A204.1 (cell line): ENCODE measurements at regions not wholly inside any gene's neighbourhood (a gene's known extent, or its start where the extent isn't known, plus 50 kb on each side); places are given as distances from the start of the nearest gene placed in this dataset.

ENCODE experiments used
- FAIRE-seq: peaks from 2 replicates; lab custom pipeline; 2012; peaks lifted over from hg19 to GRCh38; lab: Jason Lieb, UNC

DNA sequence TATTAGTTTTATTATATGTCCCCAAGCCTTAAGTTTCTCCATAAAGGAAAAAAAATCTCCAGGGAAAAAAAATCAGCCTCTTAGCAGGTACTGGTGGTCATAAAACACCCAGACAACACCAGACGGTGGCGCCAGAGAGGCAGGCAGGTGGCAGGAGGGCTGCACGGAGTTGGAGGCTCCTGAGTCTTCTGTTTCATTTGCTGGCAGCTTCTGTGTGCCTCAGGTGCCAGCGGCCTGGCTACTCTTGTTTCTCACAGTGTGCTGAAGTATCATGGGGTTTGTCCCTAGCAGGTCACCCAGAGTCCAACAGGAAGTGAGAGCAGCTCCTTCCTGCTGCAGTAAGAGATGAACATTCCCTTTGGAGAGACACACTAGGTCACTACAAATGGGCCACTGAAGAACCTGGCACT, 123.3 kb upstream of the GADD45A start:
- no peak for FAIRE-seq

DNA sequence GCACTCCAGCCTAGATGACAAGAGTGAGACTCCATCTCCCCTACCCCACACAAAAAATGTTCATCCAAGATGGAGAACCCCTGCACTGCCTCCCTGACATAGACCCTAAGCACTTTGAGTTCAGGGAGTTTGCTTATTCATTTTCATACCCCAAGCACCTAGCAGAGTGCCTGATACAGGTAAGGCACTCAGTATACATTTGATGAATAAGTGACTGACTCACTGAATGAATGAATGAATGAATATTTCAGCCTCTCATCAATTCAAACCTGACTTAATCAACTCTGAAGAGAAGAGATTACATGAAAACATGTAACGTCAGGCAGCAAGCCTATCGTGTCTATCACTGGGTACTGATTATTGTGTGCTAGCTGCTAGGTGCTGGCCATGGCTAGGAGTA, 121.3 kb upstream of the GADD45A start:
- no peak for FAIRE-seq

DNA sequence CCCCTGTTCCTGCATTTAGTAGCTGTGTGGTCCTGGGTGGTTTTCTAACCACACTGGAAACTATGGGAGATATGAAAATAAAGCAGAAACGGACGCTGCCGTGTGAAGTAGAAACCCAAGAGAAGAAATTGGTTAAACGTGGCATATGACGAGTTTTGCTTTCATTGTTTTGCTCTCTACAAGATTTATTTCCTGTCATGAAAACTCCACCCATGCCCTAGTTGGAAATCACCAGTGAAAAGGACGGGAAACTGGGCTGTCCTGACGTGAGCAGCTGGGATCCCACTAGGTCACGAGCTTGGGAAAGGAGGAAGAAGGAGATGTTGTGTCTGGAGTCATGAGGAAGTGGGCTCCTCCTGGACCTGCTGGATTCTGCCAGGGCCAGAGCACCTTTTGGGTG, 120.8 kb upstream of the GADD45A start:
- no peak for FAIRE-seq

DNA sequence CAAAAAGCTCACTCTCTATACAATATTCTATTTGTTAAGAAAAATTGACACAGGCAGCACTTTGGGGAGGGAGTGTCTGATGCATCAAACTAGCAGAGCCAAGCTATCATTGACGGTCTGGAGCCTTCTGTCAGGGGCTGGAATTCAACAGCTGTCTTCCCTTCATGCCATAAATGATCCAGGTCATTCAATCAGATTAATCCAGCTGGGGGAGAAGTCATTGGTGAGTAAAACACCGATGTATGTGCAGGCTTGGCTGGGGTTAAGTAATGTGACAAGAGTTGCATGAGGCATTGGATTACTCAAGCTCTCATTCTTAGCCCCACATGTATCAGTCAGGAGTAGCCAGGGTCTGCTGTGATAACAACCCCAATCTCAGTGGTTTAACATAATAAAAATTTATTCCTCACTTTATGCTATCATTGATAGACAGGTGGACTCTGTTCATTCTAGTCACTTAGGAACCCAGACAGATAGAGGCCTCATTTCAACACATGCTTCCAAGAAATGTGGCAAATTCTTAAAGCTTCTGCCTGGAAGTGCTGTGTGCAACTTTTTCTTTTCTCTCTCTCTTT, 118.1 kb upstream of the GADD45A start:
- FAIRE-seq: no peak

DNA sequence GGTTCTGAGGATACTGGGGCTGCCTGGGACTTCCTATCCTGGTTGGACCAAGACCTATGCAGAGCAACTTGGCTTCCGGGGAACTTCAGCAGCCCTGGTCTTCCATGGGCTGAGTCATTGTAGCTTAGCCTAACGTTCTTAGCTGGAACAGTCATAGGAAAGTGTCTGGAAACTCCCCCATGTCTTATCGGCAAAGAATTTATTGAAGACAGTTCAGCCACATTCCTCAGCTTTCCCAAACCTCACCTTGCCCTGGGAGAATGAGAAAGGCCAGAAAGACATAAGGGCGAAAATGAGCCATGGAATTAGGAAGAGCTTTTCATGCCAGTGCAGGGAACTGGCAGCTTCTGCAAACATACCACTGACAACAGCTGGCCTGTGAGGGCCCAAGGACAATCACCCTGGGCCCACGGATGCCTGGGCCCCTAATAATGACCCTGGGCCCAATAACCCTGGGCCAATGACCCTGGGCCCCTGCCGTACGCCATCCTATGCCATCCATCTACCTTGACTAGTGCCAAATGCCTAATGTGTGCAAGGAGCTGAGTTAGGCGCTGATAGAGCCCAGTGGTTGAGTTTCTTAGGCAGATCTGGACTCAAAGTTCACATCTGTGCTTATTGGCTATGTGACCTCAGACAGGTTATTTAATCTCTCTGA, 114.4 kb upstream of the GADD45A start:
- no peak for FAIRE-seq

DNA sequence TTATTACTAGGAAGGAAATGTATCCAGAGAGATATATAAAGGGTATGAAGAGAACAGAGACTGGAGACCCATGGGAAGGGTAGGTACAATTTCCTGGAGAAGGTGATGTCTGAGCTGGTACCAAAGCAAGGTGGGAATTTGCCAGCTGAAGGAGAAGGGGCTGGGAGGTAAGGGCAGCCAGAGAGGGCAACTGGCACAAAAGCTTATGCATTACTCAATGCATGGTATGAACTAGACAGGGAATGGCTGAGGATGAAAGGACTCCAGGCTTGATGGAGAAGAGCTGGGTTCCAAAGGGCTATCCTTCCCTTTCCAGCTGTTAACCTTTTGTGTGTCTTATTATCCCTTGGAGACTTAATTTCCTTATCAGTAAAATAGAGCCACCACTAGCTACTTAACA, 113.6 kb upstream of the GADD45A start:
- no peak for FAIRE-seq

DNA sequence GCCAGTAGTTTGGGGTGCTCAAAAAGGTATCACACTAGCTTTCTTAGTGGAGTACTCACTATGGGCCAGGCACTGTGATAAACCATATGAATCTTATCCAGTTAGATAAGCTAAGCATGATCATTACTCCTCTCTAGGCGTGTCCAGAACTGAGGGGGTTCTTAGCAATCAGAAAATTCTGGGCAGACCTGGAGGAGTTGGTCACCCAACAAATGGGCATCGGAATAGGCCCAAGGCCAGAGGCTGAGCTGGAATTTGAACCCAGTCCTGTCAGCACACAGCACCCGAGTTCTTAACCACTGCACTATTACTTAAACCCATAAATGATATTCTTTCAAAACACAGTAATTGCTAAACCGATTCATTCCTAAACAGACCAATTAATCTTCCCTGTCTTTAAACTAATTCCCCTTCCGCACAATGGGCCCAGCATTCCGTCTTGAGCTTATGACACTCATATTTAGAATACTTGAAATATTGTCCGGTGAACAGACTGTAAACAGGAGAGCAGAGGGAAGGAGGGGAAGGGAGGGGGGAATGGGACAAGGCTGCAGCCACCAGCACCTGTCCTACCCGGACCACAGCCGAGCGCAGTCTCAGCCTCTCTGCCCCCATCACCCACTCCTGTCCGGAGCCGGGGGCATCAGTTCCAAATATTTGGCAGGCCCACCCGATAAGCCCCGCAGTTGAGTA, 113.0 kb upstream of the GADD45A start:
- no peak for FAIRE-seq

DNA sequence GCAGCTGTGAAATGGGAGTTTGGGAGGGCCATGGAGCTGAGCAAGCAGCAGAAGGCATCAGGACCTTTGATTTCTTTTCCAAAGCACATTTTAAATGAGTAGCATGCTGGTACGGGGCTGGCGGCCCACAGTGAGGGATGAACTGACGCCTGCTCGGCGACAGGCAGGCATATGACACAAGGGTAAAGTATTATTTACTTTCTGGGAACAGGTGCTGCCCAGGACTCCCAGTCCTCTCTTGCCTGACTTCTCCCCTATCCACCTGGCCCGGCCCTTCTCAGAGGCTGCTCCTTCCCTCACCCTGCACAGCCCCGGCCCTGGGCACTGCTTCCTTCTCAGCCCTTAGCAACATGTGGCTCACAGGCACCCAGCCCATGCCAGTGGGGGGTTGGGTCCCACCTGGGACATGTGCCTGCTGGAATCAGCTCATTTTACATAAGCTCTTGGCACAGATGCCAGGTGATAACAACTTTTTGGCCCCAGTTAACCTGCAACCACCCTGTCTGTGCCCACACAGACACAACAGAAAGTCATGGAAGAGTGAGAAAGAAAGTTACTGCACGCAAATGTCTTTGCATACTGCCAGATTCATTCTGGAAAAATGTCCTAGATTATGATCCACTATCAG, 112.3 kb upstream of the GADD45A start:
- FAIRE-seq: no peak

DNA sequence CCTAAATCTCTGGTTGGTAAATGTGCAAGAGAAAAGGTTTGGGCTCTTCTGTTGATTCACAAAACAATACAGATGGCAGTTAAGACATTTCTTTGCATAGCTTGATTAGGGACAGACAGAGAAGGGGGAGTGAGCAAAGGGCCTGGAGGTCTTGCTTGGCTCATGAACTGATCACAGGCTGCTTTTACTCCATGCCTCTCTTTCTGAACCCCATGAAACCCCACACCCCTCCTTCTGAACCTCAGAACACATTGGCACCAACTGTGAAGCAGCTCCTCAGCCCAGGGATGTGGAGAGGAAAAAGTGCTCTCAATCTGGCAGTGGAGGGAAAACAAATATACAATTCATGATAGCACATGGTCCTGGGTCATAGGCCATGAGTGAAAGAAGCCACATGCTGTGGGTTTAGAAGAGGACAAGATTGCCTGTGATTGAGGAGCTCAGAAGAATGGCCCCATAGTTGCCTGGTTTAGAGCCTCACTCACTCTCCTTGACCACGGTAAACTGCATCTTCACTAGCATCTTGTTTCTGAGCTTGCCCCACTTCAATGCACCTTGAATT, 111.6 kb upstream of the GADD45A start:
- no peak for FAIRE-seq

DNA sequence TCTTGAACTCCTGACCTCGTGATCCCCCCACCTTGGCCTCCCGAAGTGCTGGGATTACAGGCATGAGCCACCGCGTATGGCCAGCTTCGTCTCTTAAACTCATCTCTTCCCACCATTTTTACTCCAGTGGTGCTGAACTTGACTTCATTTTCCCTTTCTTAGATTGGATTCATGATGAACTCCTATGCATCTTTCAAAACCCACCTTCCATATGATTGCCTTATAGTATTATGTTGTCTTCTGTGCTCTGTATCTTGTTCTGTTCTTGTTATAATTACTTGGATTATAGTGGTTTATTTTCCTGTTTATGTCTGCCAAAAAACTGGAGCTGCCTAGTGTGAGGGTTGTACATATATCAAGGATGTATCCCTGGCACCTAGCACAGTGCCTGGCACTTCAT, 110.8 kb upstream of the GADD45A start:
- no peak for FAIRE-seq

DNA sequence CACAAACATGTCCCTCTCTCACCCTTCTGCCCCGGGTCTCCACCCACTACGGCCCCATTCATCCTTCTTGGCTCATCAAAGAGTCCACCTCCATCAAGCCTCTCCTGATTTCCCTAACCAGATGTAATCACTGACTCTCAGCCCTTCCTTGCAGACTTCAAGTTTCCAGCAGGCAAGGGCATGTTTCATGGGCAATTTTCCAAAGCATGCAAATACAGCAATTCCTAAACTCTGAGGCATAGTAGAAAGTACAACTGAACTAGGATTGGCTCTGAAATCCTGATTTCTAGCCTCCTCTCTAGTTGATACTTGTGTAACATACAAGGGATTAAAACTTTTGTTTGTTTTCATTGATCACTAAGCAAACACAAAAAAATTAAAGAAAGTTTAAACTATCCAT, 109.1 kb upstream of the GADD45A start:
- FAIRE-seq: no peak

DNA sequence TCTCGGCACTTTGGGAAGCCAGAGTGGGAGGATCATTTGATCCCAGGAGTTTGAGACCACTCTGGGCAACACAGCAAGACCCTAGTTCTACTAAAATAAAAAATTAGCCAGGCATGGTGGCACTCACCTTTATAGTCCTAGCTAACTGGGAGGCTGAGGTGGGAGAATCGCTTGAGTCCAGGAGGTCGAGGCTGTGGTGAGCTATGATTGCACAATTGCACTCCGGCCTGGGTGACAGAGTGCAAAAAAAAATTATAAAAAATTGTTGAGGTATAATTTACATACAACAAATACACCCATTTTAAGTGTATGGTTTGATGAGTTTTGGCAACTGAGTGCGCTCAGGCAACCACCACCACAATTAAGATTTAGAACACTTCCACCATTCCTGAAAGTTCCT, 108.5 kb upstream of the GADD45A start:
- FAIRE-seq: no peak

DNA sequence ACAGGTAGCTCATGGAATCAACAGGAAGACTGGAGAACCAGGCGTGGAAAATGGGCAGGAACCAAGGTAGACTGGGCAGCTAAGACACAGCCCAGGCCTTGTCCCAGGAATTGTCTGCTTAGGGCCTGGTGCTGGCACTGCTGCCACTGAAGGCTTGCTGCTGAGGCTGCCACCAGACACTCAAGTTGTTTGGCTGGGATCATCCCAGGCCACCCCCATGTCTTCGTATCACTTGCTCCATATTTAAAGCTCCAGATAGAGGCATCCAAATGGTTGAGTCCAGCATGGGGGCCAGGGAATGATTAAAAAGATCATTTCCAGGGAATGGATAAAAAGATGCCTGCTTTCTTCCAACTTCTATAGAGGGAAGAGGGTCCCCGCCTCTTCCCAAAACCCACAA, 107.4 kb upstream of the GADD45A start:
- no peak for FAIRE-seq

DNA sequence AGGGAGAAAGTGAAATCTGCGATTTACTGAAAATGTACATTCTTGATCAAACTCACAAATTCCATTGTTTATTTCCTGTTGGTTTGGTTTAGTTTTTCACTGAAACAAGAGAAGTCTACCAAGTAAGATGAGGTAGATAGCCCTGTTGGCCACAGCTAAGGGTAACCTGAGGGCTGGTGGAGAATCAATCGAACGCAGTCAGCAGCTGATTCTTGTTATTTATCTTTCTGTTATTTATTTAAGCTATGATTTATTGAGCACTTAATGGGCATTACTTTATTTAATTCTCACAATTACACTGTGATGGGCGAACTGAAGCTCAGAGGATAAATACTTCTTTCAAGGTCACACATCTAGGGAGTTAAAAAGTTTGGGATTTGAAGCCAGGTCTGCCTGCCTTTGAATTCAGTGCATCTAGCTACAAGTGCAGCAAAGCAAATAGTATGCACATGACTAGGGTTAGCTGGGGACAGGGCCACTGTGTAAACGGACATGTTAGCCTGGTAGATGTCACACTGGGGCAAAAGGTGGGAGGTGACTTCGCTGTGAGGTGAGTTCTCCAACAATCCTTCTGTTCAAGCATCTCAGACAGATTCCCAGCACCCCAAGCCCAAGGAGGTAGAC, 106.5 kb upstream of the GADD45A start:
- no peak for FAIRE-seq

DNA sequence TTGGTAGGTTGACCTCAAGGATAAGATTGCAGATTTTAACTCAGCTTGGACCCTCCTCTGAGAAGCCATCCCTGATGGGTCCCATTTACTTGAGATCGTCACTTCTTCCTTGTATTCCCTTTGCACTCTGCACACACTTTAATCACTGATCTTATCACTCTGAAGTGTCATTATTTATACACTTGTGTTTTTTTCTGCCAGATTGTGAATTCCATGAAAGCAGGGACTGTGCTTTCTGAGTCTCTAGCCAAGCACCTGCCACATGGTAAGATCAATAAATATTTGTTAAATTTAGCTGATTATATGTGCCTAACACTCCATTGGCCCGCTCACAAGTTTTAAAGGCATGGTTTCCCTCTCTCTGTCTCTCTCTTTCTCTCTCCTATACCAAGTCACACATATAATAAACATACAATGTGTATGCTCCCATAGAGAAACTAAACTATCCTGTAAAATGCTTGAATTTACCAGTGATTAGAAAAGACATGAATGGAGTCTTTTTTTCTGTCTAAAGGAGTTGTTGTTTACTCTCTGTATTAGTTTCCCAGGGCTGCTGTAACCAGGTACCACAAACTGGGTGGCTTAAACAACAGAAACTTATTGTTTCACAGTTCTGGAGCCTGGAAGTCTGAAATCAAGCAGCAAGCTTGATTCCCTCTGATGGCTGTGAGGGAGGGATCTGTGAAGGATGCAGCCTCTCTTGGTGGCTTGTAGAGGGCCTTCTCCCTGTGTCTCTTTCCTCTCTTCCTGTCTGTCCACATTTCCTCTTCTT, 105.2 kb upstream of the GADD45A start:
- FAIRE-seq: no peak

DNA sequence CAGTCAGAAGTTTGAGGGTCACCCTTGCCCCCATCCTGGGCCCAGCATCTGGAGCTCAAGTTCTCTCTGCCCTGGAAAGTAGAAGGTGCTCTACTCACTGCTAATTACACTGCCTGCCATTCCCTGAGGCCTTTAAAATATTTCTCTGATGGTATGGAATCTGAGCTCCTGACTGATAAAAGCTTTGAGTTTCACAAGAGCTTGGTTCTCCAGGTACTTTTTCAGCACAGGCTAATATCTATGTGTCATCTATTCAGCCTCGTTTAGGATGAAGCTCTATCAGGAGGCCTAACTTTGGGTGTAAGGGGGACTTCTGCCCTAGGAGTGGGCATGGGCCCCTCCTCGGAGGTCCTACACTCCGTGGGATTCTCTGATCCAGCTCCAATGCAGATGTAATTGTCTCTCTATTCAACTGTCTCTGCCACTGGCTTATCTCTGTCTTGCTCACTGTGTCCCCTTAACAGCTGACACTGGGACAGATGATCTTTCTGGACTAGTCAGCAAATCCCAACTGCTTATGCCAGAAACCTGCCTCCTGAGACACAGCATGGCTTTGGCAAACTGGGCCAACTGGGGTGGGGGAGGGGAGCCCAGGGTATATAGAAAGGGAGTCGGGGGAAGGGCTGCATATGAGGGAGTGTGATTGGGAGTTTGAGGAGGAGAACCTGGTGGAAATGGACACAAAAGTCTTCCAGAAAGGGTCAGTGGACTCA, 104.2 kb upstream of the GADD45A start:
- no peak for FAIRE-seq

DNA sequence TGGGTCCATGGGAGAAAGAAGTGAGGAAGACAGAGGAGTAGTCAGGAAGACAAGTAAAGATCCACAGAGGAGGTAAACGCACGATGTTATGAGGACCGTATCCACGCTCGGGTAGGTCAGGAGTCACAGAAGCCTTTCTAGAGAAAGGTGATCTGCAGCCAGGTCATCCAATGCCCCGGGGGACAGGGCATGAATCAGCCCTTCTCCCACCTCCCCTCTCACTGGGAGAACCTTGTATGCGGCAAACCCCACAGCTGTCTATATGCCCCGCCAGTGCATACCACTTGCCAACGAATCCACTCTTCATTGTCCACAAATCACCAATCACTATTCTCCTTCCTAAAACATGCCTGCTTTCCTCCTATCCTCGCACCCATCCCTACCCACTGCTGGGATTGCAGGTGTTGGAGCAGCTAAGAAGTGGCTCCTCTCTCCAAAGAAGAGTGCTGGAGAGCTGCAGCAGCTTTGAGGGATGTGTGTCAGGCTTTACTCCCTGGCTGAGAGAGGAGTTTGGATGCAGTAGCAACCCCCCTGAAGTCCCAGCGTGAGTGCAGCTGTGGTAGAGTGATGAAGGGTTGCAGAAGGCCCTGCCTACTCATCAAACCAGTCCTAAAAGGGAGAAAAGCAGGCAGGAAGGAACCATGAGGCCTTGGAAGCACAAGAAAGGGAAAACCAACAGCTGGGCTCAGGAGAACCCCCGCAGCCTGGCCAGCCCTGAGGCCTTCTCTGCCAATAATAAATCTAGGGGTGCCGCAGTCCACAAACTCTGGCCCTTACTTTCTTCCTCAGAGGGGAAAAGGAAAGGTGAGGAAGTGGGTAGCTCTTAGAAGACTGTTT, 102.2 kb upstream of the GADD45A start:
- FAIRE-seq: no peak

DNA sequence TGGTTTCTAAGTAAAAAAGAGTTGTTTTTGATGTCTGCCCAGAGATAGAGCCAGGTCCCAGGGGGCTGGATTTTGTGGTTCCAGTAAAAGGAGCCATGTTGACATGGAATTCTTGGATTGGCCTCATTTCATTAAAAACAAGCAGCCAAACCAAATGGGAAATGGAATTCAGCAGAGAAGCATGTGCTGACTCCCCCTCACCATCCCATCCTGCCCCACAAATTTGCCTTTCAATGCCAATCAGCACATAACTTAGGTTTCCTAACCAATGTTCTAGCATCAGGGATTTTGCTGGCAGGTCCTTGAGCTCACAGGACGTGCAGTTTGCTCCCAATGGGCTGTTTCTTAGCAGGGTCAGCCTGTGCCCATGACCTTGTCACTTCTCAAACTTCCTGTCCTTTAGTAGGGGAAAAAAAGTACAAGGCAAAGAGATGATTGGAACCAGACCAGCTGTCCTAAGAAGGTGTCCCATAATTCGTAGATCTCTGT, 101.5 kb upstream of the GADD45A start:
- FAIRE-seq: no peak

DNA sequence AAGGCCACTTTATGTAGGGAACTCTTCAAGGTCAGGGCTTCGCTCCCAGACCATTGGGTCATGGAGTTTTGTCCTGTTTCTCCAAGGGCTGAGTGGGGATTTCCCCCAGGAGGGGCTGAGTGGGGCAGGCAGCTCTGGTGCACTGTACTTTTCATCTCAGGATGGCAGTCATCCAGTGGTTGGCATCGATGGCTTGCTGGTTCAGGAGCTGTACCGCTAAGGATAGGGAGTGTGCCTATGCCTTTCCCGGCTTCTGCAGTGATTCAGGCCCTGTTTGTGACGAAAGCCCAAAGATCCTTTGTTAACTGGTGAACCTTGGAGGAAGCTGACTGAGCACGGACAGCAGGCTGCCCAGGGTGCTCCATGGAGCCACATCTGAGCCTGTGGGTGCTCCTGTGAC, 100.1 kb upstream of the GADD45A start:
- FAIRE-seq: no peak

DNA sequence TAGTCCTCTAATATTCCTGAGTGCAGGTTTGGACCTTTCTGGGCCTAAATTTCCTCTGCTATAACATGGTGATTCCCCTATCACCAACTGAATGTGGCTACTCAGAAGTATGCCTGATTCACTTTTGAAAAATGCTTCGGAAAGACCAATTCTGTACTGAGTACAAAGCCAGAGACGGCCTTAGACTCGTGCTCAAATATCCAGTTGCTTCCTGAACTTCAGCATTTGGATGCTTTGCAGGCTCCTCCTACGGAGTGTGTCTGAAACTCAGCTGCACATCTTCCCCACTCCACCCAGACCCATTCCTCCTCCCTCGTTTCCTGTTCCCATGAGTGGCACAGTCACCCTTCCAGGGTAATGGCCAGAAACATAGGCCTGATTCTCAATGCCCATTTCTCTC, 98.4 kb upstream of the GADD45A start:
- FAIRE-seq: no peak
